HG02885 (cell line): ENCODE measurements at regions not wholly inside any gene's neighbourhood (a gene's known extent, or its start where the extent isn't known, plus 50 kb on each side); places are given as distances from the start of the nearest gene placed in this dataset.

Experiments used
- ATAC-seq: cut with Tn5 transposase; IDR thresholded peaks from one replicate; pipeline ENCODE4 v1.9.1; 2021; ENCODE audit warnings: mild to moderate bottlenecking; ENCODE audit not compliant: unreplicated experiment, poor library complexity

- no peak for ATAC-seq
Measured at GRCh38 chr18:65422544-65423136, 328.2 kb upstream of the CDH7 start.

- no peak for ATAC-seq
Measured at GRCh38 chr18:65415098-65415497, 335.7 kb upstream of the CDH7 start.

GRCh38 chr18:65414501-65414900 is 336.3 kb upstream of the CDH7 start:
- ATAC-seq, result no peak

DNA sequence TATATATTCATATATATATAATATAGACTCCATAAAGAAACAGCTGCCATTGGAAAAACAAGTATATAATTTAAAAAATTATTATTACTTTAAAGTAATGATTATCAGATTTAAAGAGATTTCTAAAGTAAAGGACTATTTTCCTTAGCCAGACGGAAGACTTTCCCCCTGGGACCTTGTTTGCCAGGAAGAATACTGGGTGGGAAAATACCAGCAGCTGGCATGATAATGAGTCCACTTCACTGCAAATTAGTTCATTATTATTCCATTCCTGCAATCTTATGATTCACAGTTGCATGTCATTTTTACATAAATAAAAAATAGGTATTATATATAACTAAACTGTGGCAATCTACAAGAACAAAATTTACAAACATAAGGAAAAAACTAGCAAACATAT is 339.8 kb upstream of the CDH7 start:
- ATAC-seq, result no peak

- ATAC-seq, result no peak
Measured at GRCh38 chr18:65409261-65409660, 341.6 kb upstream of the CDH7 start.

DNA sequence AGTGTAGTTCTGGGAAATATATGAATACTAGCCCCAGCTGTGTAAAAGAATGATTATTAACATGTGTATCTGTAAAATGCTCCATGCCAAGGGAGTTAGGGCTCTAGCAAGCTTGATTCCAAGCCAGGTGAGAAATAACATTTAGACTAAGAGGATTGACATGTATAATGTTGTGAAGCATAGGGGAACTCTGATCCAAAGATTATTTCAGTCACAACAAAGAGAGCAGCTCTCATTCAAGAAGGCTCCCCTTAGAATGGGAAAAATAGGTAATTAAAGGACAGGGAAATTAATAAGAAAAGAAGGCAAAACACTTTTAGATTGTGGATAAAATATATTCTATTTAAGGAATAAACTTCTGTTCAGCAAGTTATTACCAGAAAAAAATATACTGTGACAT is 347.3 kb upstream of the CDH7 start:
- ATAC-seq, result no peak

DNA sequence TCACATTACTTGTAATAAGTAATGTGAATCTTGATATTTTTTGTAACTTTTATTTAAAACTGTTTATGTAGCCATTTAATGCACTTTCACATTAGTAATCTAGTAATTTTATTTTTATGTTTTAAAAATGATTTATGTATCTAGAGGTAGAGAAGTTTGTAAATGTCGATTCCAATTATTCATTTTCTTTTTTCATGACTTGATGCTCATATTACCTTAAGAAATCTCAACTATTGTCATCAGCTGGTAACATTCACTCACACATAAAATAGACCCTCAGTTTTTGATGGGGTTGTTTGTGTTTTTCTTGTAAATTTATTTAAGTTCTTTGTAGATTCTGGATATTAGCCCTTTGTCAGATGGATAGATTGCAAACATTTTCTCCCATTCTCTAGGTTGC is 351.7 kb upstream of the CDH7 start:
- ATAC-seq, result no peak

DNA sequence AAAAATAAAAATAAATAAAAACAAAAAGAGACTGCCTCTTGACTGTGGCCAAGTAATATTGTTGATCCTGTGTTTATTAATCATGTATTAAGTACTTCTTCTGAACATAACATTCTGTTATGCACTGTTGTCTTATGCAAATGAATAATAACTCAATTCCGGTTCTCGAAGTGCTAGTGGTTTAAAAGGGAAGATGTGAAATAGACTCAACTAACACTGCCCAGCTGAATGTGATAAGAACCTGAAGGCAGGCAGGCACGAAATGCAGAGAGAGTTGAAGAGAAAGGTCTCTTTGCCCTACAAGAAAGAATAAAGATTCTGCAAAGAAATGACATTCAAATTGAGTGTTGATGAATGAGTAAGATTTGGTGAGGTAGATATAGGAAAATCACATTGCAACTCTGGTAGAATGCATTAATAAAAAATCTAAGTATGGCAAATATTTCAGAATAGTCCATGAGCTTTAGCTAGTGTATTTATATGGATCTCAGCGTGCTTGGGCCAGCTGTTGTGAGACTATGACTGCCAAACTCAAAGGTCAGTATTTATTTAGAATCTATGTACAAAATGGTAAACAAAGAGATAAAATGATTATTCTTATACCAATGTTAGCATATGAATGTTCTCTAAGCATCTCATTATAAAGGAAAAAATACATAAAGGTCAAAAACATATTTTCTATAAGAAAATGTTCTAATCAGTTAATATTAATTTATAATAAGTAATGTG is 352.3 kb upstream of the CDH7 start:
- no peak for ATAC-seq

GRCh38 chr18:65380986-65381385 is 369.8 kb upstream of the CDH7 start:
- no peak for ATAC-seq

DNA sequence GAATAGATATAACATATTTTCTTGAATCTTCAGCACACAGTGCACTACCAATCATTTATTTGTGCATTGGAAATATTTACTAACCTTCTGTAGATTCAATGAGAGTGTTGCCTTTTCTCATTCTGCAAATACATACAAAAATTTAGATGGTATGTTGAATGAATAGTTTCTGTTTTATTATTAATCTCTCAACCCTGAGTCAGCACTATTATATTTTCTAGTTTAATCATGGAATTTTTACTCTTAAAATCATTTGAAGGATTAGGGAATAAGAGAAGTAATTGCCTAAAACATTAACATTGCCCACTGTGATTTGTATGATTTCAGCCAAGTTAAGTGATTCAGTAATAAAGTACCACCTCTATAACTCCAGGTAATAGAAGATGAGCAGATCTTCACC is 370.2 kb upstream of the CDH7 start:
- ATAC-seq, result no peak

GRCh38 chr18:65372904-65373303 is 377.9 kb upstream of the CDH7 start:
- no peak for ATAC-seq

GRCh38 chr18:65365245-65365980 is 385.4 kb upstream of the CDH7 start:
- ATAC-seq, result no peak

GRCh38 chr18:65363911-65364632 is 386.7 kb upstream of the CDH7 start:
- no peak for ATAC-seq

- no peak for ATAC-seq
Measured at GRCh38 chr18:65363011-65363410, 387.8 kb upstream of the CDH7 start.

DNA sequence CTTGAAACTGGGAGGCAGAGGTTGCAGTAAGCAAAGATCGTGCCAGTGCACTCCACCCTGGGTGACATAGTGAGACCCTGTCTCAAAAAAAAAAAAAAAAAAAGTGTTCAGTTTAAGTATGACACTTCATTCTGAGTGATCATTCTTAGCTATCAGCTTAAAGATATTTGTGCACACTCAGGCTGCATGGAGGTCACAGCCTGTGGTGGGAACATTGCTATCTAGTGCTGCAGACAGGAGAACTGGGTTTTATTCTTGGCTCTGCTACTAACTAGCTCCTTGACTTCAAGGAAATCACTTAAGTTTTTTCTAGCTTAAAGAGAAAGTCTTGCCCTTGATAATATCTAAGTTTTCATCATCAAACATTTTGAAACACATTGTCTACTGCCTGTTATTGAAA is 391.3 kb upstream of the CDH7 start:
- no peak for ATAC-seq

GRCh38 chr18:65358306-65358705 is 392.5 kb upstream of the CDH7 start:
- ATAC-seq, result no peak

GRCh38 chr18:65352186-65352585 is 398.6 kb upstream of the CDH7 start:
- ATAC-seq, result no peak

- ATAC-seq, result no peak
Measured at GRCh38 chr18:65349635-65350034, 401.2 kb upstream of the CDH7 start.

GRCh38 chr18:65347446-65347845 is 403.4 kb upstream of the CDH7 start:
- no peak for ATAC-seq

DNA sequence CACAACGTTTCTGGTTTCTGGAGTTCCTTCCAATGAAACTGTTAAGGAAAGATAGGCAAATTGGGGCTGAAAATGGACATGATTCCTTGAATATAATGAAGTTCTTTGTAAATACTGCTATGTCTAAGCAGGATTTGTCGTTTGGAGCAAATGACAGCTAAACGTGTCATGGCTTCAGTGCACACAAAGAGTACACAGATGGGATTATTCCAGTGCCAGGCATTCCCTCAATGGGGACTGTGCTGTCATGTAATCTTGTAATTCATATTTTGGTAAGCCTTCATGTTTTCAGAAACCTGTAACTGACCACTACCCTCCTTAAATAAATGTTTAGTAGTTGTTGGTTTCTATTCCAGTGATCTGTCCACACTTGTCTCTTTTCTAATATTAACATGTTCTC is 404.7 kb upstream of the CDH7 start:
- ATAC-seq, result no peak

DNA sequence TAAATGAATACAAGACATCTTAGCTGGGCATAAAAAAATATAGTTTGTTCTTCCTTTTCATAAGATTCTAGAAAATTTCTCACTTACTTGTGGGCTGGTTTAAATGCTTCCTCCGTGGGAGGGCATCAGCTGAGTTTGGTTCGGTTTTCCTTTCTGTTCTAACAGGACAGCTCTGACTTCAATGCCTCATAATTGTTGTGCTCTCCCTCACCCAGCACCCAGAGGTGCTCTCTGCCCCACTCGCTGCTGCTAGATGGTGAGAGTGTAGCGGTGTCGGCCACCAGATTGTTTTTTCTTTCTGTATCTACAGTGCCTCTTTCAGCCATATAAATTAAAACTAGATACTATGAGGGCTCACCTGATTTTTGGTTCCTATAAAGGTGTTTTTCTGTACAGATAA is 407.2 kb upstream of the CDH7 start:
- no peak for ATAC-seq
